ACHN (cell line): ENCODE measurements at regions not wholly inside any gene's neighbourhood (a gene's known extent, or its start where the extent isn't known, plus 50 kb on each side); places are given as distances from the start of the nearest gene placed in this dataset.

ENCODE experiments used
- DNase-seq: peaks from one replicate; pipeline ENCODE4 v3.0.0-alpha.2; 2015
- in situ Hi-C: cut with HindIII; loops from 2 replicates; pipeline ENCODE4 v1.10.0; 2017; ENCODE audit warnings: low sequenced_read_pairs, low pct_ligation_motif_present, low pct_unique_long_range_greater_than_20kb

DNA sequence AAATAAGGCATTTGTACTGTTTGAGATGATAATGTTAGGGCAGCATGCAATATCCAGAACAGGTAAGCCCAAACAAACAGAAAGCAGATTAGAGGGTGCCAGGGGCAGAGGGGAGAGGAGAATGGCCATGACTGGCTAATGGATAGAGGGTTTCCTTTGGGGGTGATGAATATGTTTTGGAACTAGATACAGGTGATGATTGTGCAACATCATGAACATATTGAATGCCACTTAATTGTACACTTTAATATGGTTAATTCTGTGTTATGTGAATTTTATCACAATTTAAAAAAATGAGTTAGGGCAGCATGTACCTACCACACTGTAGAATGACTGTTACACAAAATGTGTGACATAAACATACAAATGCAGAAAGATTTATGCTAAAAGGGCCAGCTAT is 255.5 kb upstream of the FN1 start:
- in situ Hi-C loops: no loop called here
- DNase-seq: no peak

DNA sequence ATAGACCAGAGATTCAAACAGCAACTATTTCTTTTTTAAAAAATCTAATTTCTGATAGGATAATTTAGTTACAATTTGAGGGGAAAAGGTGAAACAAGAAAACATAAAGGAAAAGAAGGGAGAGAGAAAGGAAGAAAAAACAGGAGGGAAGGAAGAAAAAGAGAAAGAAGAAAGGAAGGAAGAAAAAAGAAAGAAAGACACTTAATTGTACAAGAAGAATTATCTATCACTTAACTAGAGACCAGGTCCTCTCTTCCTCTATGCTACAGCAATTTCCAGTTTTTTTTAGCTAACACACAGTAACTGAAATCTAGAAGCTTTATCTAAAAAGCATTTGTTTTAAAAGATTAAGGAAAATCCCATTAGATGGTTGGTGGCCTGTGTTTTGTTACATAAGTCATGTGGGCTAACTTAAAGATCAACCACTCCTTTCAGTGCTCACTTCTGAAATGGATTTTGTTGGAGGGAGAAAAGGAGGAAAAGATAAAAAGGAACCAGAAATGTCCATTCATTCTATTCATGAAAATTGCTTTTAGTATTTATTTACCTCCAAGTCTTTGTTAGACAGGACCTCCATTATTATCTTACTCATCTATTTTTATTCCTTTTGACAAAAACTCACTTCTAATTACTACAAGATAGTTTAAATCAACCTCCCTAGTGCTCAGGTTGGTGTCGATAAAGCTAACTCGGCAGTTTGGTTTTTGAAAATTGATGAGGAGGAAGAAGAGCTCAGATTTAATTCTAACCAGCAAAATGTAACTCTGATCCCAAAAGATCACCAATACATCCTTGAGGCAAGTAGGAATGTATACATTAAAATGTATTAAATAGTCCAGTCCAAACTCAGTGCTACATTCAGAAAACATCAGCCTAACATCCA is 251.5 kb upstream of the FN1 start:
- DNase-seq: no peak
- in situ Hi-C loops: no loop called here

DNA sequence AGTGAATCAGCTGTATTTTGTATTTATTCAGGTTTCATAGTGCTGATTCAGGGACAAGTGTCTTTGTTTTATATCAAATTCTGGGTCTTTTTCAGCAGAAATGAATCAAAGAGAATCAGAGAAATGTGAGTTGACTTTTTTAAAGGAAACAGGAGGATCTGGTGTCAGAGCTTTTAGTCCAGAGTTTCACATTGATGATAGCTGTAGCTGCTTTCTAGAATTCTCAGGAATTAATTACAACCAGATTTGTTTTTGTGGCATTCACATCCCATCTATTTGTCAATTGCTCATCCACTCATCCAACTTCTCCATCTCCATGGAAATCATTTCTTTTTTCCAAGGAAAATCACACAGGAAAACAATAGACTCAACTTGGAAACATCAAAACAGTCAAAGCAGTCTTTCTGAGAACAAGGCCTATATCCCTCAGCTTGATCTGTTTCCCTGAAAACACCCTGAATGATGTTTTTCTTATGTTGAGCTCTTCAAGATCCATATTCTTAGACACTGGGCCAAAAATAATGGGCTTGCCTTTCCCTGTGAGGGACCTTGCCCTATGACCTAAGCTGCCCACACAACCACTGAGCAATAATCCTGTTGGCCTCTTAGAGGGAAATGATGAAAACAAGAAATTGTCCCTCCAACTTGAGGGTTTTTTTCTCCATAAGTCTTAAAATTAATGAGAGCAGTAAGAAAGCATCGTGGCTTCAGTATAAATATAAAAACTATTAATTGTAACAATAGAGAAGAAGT is 249.5 kb upstream of the FN1 start:
- no peak for DNase-seq
- in situ Hi-C loops: no loop called here

DNA sequence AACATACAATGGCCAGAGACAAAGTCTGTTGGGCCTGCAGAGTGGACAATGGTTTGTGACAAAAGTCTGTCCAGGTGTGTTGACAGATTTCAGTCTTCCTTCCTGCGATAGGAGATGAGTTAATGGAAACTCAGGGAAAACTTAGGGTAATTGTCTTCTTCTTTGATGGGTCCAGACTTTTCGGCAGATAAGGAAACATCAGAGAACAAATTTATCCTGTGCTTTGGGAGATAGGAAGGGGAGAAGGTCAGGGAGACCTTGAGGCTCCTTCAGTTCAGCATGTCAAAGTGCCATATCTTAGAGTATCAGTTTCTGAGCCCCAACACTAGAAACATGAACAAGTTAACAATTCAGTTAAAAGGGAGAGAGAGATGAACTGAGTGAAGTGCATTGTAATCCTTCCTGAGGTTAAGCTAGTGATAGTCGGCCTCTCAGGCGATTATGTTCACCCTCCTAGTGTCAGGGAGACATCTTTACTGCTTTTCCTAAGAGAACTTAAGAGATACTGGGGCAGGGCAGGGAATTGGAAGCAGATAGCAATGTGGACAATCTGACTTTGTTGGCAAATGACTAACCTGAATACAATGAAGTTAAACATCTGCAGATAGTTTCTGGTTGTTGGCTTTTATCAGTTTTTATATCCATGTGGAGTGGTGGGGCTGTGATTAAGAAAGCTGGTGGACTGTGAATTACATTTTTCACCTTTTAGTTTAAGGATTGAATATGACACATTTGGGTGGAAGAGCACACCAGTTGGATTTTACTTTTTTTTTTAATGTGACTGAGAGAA is 248.8 kb upstream of the FN1 start:
- in situ Hi-C loops: no loop called here
- DNase-seq: peak; percentile 58

DNA sequence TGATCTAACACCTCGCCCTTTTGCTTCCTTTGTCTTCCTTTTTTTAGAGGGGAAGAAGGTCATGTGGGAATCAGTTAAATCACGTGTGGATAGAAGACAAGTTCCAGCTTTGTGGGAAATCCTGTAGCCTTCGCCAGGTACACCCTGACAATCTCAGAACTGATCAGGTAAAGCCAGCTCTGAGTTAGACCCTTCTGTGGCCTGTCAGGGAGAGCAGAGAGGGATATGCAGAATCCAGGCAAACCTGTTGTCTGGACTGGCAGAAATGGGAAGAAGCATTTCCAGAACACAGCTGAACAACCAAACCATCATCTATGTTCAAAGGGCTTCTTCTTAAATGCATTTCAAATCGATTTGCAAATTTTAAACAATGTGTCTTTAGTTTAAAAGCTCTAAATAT is 247.4 kb upstream of the FN1 start:
- in situ Hi-C loops: no loop called here
- DNase-seq: no peak

DNA sequence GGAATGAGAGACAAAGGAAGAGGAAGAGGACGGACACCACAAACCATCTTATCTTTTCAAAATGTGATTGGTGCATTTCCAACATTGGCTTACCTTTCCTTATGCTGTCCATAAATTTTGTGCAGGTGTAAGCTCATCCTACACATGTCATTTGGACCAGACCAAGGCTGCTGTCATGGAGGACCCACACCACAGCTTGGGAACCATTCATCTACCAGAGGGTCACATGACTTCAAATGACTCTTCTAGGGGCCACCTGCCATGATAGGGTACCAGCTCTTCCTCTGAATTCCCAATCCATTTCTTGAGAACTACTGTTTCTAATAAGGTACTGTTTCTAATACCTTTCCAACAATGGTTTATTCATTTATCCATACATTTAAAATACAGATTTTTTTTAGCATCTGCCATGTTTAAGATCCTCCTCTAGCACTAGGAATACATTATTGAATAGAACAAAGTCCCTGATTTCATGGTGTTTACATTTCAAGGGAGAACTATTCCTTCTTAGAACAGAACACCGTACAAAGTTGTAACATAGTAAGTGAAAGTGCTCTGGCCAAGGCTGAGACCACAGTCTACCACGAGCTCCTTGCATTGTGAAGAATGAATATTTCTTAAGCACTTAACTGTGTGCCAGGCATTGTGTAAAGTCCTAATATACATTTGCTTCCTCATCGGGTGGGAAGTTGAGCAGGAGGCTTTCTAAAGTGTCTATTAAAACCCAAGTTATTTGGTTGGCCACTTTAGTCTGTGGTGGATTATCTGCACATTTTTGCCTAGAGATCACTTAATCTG is 246.1 kb upstream of the FN1 start:
- in situ Hi-C loops: no loop called here
- no peak for DNase-seq

DNA sequence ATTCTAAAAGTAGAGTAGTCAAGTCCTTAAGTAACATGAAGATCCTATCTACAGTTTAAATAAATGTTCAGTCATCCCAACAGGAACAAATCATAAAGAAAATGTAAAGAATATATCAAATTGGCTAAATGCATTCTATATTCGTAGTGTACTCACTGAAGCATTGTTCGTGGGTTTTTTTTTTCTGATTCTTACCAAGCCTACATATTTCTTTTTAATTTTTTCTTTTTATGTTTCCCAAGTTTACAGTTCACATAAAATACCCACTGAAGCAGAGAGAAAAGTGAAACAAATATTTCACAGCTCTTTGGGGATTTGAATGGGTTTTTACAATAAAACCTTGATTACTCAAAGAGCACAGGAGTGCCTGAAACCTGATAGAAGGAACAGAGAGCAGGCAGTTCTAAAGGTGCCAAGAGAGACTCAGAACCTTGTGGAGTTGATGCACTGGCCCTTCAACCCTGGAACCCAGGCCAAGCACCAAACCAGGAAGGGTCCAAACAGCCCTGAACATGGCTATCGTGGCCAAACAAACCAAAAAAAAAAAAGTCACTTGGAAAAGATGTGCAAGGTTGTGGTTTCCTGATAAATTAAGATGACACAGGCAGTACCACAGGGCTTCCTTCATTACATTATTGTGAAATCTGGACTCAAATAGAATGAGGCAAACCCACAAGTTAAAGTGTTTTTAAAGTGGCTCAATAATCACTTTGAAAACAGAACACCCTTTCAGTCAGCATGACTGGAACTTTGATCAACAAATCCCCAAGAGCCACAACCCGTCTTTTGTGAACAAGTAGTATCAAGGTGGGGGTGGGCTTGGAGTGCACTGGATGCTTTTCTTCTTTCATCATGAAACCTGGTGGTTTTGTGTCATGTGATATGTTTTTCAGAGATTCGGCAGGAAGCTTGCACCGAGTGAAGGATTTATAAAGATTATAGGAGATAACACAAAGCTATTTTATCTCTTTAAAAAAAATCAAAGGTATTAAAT is 245.0 kb upstream of the FN1 start:
- in situ Hi-C loops: no loop called here
- no peak for DNase-seq

DNA sequence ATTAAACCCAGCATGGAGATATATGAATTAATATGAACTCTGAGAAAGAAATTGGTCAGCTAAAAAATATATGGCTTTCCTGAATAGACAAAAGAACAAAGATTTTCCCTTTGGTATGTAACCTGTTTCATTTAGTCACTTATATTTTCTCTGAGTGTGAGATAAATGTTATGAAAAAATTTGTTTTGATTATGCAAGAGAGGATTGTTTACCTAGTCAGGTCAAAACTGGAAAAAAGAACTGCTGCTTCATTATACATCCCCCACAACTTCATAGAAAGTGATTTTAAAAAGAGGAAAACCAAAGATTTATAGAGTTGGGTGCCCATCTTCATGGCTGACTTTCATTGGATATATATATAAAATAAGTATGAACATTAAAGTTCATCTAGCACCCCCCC is 242.2 kb upstream of the FN1 start:
- DNase-seq: no peak
- in situ Hi-C loops: no loop called here

DNA sequence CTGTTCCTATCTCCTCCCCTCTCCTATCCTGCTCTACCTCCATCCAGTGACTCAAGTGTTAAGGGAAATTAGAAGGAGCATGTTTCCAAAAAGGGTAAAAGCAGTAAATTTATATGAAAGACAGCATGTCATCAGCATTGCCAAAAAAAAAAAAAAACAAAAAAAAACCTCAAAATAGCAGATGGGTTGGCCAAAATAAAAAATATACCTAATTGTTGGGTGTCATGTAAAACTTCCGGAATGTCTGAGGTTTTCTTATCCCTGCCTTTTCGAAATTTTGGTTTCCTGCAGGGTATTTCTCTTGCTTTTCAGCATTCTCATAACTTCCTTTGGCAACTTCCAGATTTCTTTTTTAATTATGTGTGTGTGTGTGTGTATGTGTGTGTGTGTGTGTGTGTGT is 241.6 kb upstream of the FN1 start:
- DNase-seq: no peak
- in situ Hi-C loops: no loop called here

DNA sequence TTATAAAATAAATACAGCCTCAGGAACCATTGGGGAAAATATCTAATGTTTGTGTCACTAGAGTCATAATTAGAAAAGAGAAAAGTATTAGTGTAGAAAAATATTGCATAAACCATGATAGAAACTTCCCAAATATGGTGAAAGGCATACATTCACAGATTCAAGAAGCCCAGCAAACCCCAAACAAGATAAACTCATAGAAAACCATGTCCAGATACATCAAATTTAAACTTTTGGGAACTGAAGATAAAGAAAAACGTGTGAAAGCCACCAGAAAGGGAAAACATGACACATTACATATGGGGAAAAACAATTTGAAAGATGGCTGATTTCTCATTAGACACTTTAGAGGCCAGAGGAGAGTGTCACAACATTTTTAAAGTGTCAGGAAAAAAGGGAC is 236.5 kb upstream of the FN1 start:
- in situ Hi-C loops: no loop called here

DNA sequence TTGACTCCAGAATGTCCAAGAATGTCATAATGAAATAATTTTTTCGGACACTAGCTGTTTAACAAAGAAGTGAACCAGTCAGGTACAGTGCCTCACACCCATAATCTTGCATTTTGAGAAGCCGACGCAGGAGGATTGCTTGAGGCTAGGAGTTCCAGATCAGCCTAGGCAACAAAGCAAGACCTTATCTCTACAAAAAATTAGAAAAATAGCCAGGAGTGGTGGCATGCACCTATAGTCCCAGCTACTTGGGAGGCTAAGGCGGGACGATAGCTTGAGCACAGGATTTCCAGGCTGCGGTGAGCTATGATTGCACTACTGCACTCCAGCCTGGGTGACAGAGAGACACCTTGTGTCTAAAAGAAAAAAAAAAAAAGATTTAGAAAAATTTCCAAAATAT is 235.8 kb upstream of the FN1 start:
- in situ Hi-C loops: no loop called here

More for the DNA sequence above, 236.5 kb upstream of the FN1 start:
- DNase-seq: no peak

DNA sequence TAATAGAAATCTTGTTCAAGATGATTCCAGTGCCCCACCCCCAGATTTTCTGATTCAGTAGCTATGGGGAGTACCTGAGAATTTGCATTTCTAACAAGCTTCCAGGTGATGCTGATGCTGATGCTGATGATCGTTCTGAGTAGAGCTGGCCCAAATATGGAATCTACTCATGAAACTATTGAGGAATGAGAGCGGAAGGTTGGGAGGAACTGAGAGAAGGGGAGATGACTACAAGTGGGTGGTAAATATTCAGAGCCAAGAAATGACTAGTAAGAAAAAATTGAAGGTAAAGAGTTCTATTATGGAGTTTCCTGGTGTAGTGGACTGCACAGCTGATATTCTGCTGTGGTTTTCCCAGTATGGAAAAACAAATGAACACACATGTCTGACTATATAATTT is 235.4 kb upstream of the FN1 start:
- in situ Hi-C loops: no loop called here
- DNase-seq: no peak

More for the DNA sequence above, 235.8 kb upstream of the FN1 start:
- no peak for DNase-seq

DNA sequence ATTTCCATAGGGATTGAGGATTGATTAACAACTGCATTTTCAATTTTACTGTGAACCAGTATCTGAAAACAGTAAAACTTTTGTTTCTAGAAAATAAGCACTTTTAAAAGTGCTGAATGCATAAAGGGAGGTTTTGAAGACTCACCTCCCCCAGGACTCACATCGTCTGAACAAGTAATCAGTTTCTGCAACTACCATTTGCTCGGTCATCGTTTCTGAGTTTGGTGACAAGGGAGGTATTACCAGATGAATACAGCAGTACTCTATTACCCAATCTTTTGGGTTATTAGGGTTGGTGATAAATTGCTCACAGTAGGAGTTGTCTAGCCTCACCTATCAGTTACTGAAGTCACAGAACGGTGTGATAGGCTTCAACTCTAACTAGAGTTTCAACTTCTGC is 234.5 kb upstream of the FN1 start:
- in situ Hi-C loops: no loop called here
- DNase-seq: no peak

DNA sequence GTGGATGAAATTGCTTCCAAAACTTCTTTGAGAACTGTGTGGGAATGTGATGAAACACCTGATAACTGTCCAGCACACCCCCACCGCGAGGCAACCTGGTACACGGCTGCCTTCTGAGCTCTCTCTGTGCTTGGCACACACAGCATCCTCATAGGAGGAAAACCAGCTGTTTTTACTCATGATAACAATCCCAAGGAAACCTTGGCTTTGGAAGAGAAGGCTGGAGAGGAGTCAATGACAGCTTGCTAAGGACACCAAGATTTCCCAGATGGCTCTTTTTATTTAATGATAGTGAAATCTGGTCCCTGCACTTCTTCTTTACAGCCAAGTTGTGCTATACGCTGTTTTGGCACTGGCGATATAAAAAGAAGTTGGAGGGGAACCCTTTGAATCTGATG is 232.5 kb upstream of the FN1 start:
- no peak for DNase-seq
- in situ Hi-C loops: no loop called here

DNA sequence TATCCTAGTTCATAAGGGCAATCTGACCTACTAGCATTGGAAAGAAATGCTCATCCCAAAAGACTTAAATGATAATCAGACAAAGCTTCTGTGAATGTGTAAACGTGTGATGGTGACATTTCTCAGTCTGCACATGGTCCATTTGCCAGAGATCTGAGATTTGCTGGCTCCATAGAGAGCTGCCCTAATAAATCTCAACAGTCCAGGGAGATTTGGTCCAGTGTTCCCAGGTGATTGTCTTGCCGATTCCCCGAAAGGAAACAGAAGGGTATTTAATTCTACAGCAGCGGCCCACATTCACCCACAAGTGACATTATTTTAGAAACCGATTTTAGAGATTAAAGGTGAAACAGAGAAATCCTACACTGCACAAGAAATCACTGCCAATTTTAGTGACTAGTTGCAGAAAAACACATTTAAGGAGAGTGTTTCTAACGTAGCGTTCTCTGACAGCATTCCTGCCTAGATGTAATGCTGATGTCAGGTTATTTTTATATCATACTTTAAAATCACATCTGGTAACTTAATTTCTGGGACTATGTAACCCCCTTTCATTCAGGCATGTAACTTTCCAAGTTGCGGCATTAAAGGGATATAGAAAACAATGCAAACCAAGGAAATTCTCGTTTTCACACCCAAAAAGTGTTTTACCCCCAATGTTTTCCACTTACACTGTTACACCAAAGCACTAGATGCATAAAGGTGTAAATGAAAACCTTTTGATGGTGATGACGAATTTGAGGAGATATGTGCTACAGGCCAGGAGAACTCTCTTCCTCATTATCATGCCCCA is 231.9 kb upstream of the FN1 start:
- no peak for DNase-seq
- in situ Hi-C loops: no loop called here

DNA sequence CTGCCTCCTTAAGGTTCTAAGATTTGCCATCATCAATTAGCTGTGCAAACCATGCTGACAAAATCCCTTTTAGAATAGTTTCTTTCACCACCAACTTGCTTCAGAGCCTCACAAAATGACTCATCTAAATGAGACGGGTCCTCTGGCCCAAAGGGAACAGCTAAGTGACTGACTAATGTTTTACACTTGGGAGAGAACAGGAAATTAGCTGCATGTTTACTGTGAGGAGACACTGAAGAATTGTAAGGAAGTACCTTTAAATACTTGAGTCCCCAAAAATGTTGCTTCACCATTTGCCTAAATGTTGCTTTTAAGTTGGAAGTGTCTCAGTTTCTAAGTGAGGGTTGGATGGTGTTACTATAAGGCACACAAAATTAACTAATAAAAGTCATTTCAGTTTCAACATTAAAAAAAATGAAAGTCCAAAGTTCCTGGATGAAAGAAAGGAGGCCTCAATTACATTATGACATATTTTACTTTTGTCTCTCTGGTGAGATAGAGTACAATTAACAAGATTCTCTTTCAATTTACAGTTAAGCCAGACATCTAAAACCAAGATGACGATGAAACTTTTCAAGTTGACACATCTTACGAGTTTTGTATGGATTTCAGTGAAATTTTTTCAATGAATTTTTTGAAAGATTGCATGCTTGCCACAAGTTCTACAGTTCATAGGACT is 229.1 kb upstream of the FN1 start:
- in situ Hi-C loops: no loop called here
- DNase-seq: peak; percentile 83
